Trophoblast cell (in vitro differentiated cells and primary cell): ENCODE measurements at regions not wholly inside any gene's neighbourhood (a gene's known extent, or its start where the extent isn't known, plus 50 kb on each side); places are given as distances from the start of the nearest gene placed in this dataset.

Source experiments
- DNase-seq, 2 donors: peaks; one replicate each; pipeline ENCODE4 v3.0.0-alpha.2; 2016
- H2AFZ ChIP-seq: 2 replicates; pipeline ENCODE4 v1.6.1; 2013; ENCODE audit warnings: low read length, moderate library complexity, mild to moderate bottlenecking; ENCODE audit not compliant: insufficient read depth, poor library complexity
- H2AK5ac ChIP-seq: 2 replicates; pipeline ENCODE4 v1.6.1; 2013; ENCODE audit warnings: mild to moderate bottlenecking, low read length
- H2BK120ac ChIP-seq: 2 replicates; pipeline ENCODE4 v1.6.1; 2013; ENCODE audit warnings: low read length, mild to moderate bottlenecking, moderate library complexity; ENCODE audit not compliant: insufficient read depth, poor library complexity
- H2BK12ac ChIP-seq: 2 replicates; pipeline ENCODE4 v1.6.1; 2013; ENCODE audit warnings: mild to moderate bottlenecking, low read length, moderate library complexity
- H2BK5ac ChIP-seq: 2 replicates; pipeline ENCODE4 v1.6.1; 2013; ENCODE audit warnings: low read length, low read depth, moderate library complexity, mild to moderate bottlenecking; ENCODE audit not compliant: poor library complexity
- H3K14ac ChIP-seq: 2 replicates; pipeline ENCODE4 v1.6.1; 2013; ENCODE audit warnings: mild to moderate bottlenecking, low read length
- H3K18ac ChIP-seq: 2 replicates; pipeline ENCODE4 v1.6.1; 2013; ENCODE audit warnings: mild to moderate bottlenecking, low read length
- H3K23ac ChIP-seq: 2 replicates; pipeline ENCODE4 v1.6.1; 2013; ENCODE audit warnings: low read length
- H3K27ac ChIP-seq: 2 replicates; pipeline ENCODE4 v1.5.1; 2013; ENCODE audit warnings: low read depth, mild to moderate bottlenecking, inconsistent platforms, low read length, moderate library complexity
- H3K27me3 ChIP-seq: 2 replicates; pipeline ENCODE4 v1.6.1; 2013; ENCODE audit warnings: inconsistent platforms, mild to moderate bottlenecking, low read length, moderate library complexity; ENCODE audit not compliant: insufficient read depth
- H3K36me3 ChIP-seq, 2 experiments: 1 replicate in 1 of 2; 2 replicates in 1 of 2; pipeline ENCODE4 v1.6.1; 2013; ENCODE audit warnings: low read length in 2 of 2, mild to moderate bottlenecking in 2 of 2, moderate library complexity in 1 of 2; ENCODE audit not compliant: insufficient read depth in 2 of 2, control insufficient read depth in 1 of 2
- H3K4ac ChIP-seq: 2 replicates; pipeline ENCODE4 v1.6.1; 2013; ENCODE audit warnings: low read depth, mild to moderate bottlenecking, low read length, moderate library complexity
- H3K4me1 ChIP-seq, 2 experiments: 1 replicate in 1 of 2; 2 replicates in 1 of 2; pipeline ENCODE4 v1.6.1; 2013; ENCODE audit warnings: low read length in 2 of 2, mild to moderate bottlenecking in 2 of 2, moderate library complexity in 1 of 2; ENCODE audit not compliant: insufficient read depth in 2 of 2, control insufficient read depth in 1 of 2
- H3K4me2 ChIP-seq: 2 replicates; pipeline ENCODE4 v1.6.1; 2013; ENCODE audit warnings: inconsistent platforms, mild to moderate bottlenecking, low read length, moderate library complexity
- H3K4me3 ChIP-seq: 2 replicates; pipeline ENCODE4 v1.5.1; 2013; ENCODE audit warnings: mild to moderate bottlenecking, low read depth, low read length, inconsistent platforms
- H3K79me1 ChIP-seq: one replicate; pipeline ENCODE4 v1.6.1; 2013; ENCODE audit warnings: low read length
- H3K79me2 ChIP-seq: 2 replicates; pipeline ENCODE4 v1.6.1; 2013; ENCODE audit warnings: low read length, mild to moderate bottlenecking; ENCODE audit not compliant: control insufficient read depth, insufficient read depth, poor library complexity
- H3K9ac ChIP-seq: 2 replicates; pipeline ENCODE4 v1.6.1; 2013; ENCODE audit warnings: mild to moderate bottlenecking, low read length
- H3K9me3 ChIP-seq: 2 replicates; pipeline ENCODE4 v1.6.1; 2013; ENCODE audit warnings: low read depth, mild to moderate bottlenecking, control low read depth, inconsistent platforms, low read length; ENCODE audit not compliant: insufficient read depth
- H4K12ac ChIP-seq: 2 replicates; pipeline ENCODE4 v1.6.1; 2013; ENCODE audit warnings: low read depth, mild to moderate bottlenecking, low read length, moderate library complexity
- H4K8ac ChIP-seq: 2 replicates; pipeline ENCODE4 v1.6.1; 2013; ENCODE audit warnings: low read depth, mild to moderate bottlenecking, low read length, moderate library complexity
- H4K91ac ChIP-seq: one replicate; pipeline ENCODE4 v1.6.1; 2013; ENCODE audit warnings: low read depth, mild to moderate bottlenecking, low read length, moderate library complexity
- WGBS: extraction: QIAGEN DNeasy Blood & Tissue Kit; methylation state at CpG from one replicate; pipeline ENCODE4 v1.1.7; 2013; ENCODE audit warnings: missing lambda C conversion rate; ENCODE audit not compliant: insufficient read length, insufficient coverage; ENCODE audit errors: extremely low coverage; 5-methylcytosine and 5-hydroxymethylcytosine counted together

DNA sequence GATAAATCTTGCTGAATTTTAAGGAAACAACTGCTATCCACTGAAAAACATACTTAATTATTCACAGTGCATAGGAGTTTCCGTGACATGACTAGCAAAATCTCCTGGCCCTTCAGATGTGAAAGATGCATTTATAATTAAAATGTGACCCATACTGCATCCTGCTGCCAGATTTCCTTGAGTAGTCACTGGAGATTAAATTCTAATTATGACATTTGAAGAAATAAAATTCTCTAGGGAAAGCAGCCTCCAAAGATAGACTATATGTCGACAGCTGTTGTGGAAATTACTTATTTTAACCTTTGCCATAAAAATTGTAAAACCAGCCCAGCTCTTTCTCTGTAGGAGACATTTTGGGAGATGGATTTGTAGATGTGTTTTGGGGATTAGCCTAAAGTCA is 193.6 kb upstream of the SMC2 start:
- Histone ChIP-seq H2BK5ac (no peak overlapping the region), H3K4me1 (no peaks in the 10 kb centered on the region), H4K8ac (no peak overlapping the region), H3K9ac (no peak overlapping the region), H2BK12ac (no peak overlapping the region), H2AFZ (no peak overlapping the region), H3K18ac (no peak overlapping the region), H3K9me3 (no peaks in the 10 kb centered on the region), H3K79me1 (no peaks in the 10 kb centered on the region), H3K36me3 (no peaks in the 10 kb centered on the region), H3K79me2 (no peaks in the 10 kb centered on the region), H3K4me3 (no peak overlapping the region), H3K27ac (no peak overlapping the region), H3K14ac (no peak overlapping the region), H4K91ac (no peak overlapping the region), H3K4ac (no peak overlapping the region), H3K27me3 (no peaks in the 10 kb centered on the region), H2BK120ac (no peak overlapping the region), H2AK5ac (no peak overlapping the region), H3K4me2 (no peak overlapping the region), H4K12ac (no peak overlapping the region), H3K23ac (no peak overlapping the region)
- DNase-seq: no peak
- no CpG with 5 or more reads among the region's 2 CpGs for WGBS

DNA sequence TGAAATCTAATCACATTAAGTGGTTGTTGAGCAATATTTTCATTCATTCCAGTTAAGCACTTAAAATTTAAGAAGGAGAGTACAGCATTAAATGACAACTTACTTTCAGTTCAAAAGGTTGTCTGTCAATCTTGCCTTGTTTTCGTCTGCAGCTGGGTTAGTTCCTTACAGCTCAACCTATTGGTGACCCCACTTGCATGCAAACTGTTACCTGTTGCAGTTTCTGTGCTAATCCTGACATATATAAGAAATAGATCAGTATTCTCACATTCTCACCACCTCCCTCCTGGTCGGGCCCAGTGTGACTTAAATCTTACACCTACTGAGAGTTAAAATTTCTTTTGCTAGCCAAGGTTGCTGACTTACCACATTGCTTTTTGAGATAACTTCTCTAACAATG is 191.8 kb upstream of the SMC2 start:
- H3K4me3 ChIP-seq: no peak overlapping the region
- H3K14ac ChIP-seq: no peak overlapping the region
- H4K12ac ChIP-seq: no peak overlapping the region
- no peak overlapping the region for H3K4ac ChIP-seq
- H2AK5ac ChIP-seq: no peak overlapping the region
- no peak overlapping the region for H3K23ac ChIP-seq
- no peaks in the 10 kb centered on the region for H3K79me2 ChIP-seq
- no peak overlapping the region for H2AFZ ChIP-seq
- no peak overlapping the region for H3K27ac ChIP-seq
- no peaks in the 10 kb centered on the region for H3K79me1 ChIP-seq
- no peak overlapping the region for H2BK120ac ChIP-seq
- H3K9ac ChIP-seq: no peak overlapping the region
- WGBS: no CpG with 5 or more reads among the region's 2 CpGs
- H3K4me1 ChIP-seq: no peaks in the 10 kb centered on the region
- no peak for DNase-seq
- H3K9me3 ChIP-seq: no peaks in the 10 kb centered on the region
- H4K91ac ChIP-seq: no peak overlapping the region
- H4K8ac ChIP-seq: no peak overlapping the region
- H3K18ac ChIP-seq: no peak overlapping the region
- H2BK5ac ChIP-seq: no peak overlapping the region
- H3K27me3 ChIP-seq: no peaks in the 10 kb centered on the region
- H3K4me2 ChIP-seq: no peak overlapping the region
- no peak overlapping the region for H2BK12ac ChIP-seq
- no peaks in the 10 kb centered on the region for H3K36me3 ChIP-seq

DNA sequence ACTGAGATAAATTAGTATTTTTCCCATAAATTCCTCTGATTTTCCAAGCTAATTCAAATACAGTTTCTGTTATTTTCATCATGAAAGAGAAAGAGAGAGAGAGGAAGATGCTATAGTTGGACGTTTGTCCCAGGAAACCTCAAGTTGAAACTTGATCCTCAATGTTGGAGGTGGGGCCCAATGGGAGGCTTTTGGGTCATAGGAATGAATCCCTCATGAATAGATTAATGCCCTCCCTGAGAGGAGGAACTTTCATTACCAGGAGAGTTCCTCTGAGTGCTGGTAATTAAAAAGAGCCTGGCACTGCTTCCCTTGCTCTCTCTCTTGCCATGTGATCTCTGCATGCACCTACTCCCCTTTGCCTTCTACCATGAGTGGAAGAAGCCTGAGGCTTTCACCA is 189.9 kb upstream of the SMC2 start:
- no peak overlapping the region for H3K4me3 ChIP-seq
- H2AFZ ChIP-seq: no peak overlapping the region
- H3K23ac ChIP-seq: no peak overlapping the region
- H3K4me1 ChIP-seq: no peaks in the 10 kb centered on the region
- H3K14ac ChIP-seq: no peak overlapping the region
- H3K79me1 ChIP-seq: no peaks in the 10 kb centered on the region
- H2AK5ac ChIP-seq: no peak overlapping the region
- no peak overlapping the region for H2BK12ac ChIP-seq
- DNase-seq: no peak
- H3K9me3 ChIP-seq: no peaks in the 10 kb centered on the region
- no peak overlapping the region for H3K9ac ChIP-seq
- no peaks in the 10 kb centered on the region for H3K36me3 ChIP-seq
- H3K27me3 ChIP-seq: no peaks in the 10 kb centered on the region
- no peak overlapping the region for H3K4ac ChIP-seq
- no peak overlapping the region for H3K4me2 ChIP-seq
- no peak overlapping the region for H3K27ac ChIP-seq
- H3K79me2 ChIP-seq: no peaks in the 10 kb centered on the region
- no peak overlapping the region for H2BK120ac ChIP-seq
- no peak overlapping the region for H4K91ac ChIP-seq
- no CpG with 5 or more reads among the region's 1 CpG for WGBS
- H3K18ac ChIP-seq: no peak overlapping the region
- H4K12ac ChIP-seq: no peak overlapping the region
- H2BK5ac ChIP-seq: no peak overlapping the region
- H4K8ac ChIP-seq: no peak overlapping the region

DNA sequence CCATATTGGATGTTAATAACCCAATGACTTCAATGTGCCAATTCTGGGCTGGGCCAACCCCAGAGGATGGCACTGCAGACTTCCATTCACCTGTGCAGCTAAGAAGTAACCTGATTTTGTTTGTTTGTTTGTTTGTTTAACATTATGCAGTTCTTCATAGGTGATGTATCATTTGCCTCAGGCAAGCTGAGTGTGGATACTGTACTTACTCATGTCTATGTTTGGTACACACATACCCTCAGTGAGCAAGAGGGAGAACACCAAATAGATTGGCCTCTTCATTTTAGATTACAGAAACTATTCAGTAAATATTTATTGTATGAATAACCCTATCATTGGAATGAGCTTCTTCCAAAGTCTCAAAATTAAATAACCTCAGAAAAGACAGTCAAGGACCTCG is 180.2 kb upstream of the SMC2 start:
- no CpG with 5 or more reads among the region's 1 CpG for WGBS

More for the DNA sequence above, 180.2 kb upstream of the SMC2 start:
- Histone ChIP-seq H3K36me3 (no peaks in the 10 kb centered on the region), H3K9ac (no peak overlapping the region), H4K8ac (no peak overlapping the region), H2AK5ac (no peak overlapping the region), H3K27ac (no peak overlapping the region), H2BK5ac (no peak overlapping the region), H2BK120ac (no peak overlapping the region), H3K4ac (no peak overlapping the region), H3K79me1 (no peaks in the 10 kb centered on the region), H4K12ac (no peak overlapping the region), H3K4me1 (no peaks in the 10 kb centered on the region), H3K14ac (no peak overlapping the region), H3K4me3 (no peak overlapping the region), H3K4me2 (no peak overlapping the region), H3K79me2 (no peaks in the 10 kb centered on the region), H3K9me3 (no peaks in the 10 kb centered on the region), H3K18ac (no peak overlapping the region), H3K27me3 (no peaks in the 10 kb centered on the region), H3K23ac (no peak overlapping the region), H2BK12ac (no peak overlapping the region), H2AFZ (no peak overlapping the region), H4K91ac (no peak overlapping the region)
- no peak for DNase-seq
